Left lobe of liver (tissue), 2 donors: ENCODE measurements at regions not wholly inside any gene's neighbourhood (a gene's known extent, or its start where the extent isn't known, plus 50 kb on each side); places are given as distances from the start of the nearest gene placed in this dataset.
"Not testable (repeated sequence)": the region's sequence is repeated elsewhere in the genome, so short reads cannot be mapped to it uniquely, and the experiment has no call there.

Source experiments
- ATAC-seq: fragments of 200-7000 bp; cut with Tn5 transposase; one replicate; pipeline ENCODE4 v1.9.1; 2020; ENCODE audit warnings: mild to moderate bottlenecking, moderate library complexity
- DNase-seq: peaks from one replicate; pipeline ENCODE4 v3.0.0-alpha.2; 2020; ENCODE audit warnings: low spot score
- donor health status: DM: no; HTN: no; CAD: no; lungs with moderate emphysema.
- donor health status: DM: no; HTN: yes; CAD: no.

- no peak for ATAC-seq
- DNase-seq, result no peak
These were observed 696.9 kb downstream of the PCDH7 start for GRCh38 chr4:31417040-31417439.

GRCh38 chr4:31422006-31422405 lies 701.8 kb downstream of the PCDH7 start:
- DNase-seq, result no peak
- ATAC-seq, result no peak

- no peak for DNase-seq
- ATAC-seq, result no peak
These were observed 707.5 kb downstream of the PCDH7 start for GRCh38 chr4:31427691-31428090.

- ATAC-seq (no peak), DNase-seq (no peak)
These were observed 722.1 kb downstream of the PCDH7 start for GRCh38 chr4:31442236-31442635.

- DNase-seq (no peak), ATAC-seq (no peak)
These were observed 725.4 kb downstream of the PCDH7 start for GRCh38 chr4:31445526-31445925.

GRCh38 chr4:31455612-31456011 lies 735.4 kb downstream of the PCDH7 start:
- ATAC-seq, result no peak
- no peak for DNase-seq

- no peak for DNase-seq
- ATAC-seq, result no peak
These were observed 738.6 kb downstream of the PCDH7 start for GRCh38 chr4:31458813-31459212.

GRCh38 chr4:31461421-31461820 lies 741.3 kb downstream of the PCDH7 start:
- no peak for DNase-seq
- ATAC-seq, result no peak

GRCh38 chr4:31467781-31468180 lies 747.6 kb downstream of the PCDH7 start:
- DNase-seq, result no peak
- ATAC-seq, result no peak

GRCh38 chr4:31474221-31474620 lies 754.1 kb downstream of the PCDH7 start:
- DNase-seq (no peak), ATAC-seq (no peak)

- no peak for ATAC-seq
These were observed 762.5 kb downstream of the PCDH7 start for GRCh38 chr4:31482691-31483090.

GRCh38 chr4:31499216-31499615 lies 779.0 kb downstream of the PCDH7 start:
- not testable (repeated sequence) for ATAC-seq

More at GRCh38 chr4:31482691-31483090, 762.5 kb downstream of the PCDH7 start:
- no peak for DNase-seq

GRCh38 chr4:31516520-31516919 lies 796.4 kb downstream of the PCDH7 start:
- no peak for DNase-seq

More at GRCh38 chr4:31499216-31499615, 779.0 kb downstream of the PCDH7 start:
- not testable (repeated sequence) for DNase-seq

GRCh38 chr4:31518796-31519250 lies 798.7 kb downstream of the PCDH7 start:
- ATAC-seq (no peak), DNase-seq (no peak)

More at GRCh38 chr4:31516520-31516919, 796.4 kb downstream of the PCDH7 start:
- ATAC-seq, result no peak

GRCh38 chr4:31530555-31530954 lies 810.4 kb downstream of the PCDH7 start:
- no peak for DNase-seq
- ATAC-seq, result no peak

- ATAC-seq, result no peak
- no peak for DNase-seq
These were observed 818.7 kb downstream of the PCDH7 start for GRCh38 chr4:31538877-31539276.

GRCh38 chr4:31539284-31540069 lies 819.3 kb downstream of the PCDH7 start:
- no peak for ATAC-seq
- DNase-seq, result no peak

- no peak for ATAC-seq
- no peak for DNase-seq
These were observed 825.2 kb downstream of the PCDH7 start for GRCh38 chr4:31545330-31545729.

GRCh38 chr4:31545755-31546154 lies 825.6 kb downstream of the PCDH7 start:
- no peak for DNase-seq
- no peak for ATAC-seq

- ATAC-seq (no peak), DNase-seq (no peak)
These were observed 827.9 kb downstream of the PCDH7 start for GRCh38 chr4:31548021-31548420.

GRCh38 chr4:31548823-31549222 lies 828.7 kb downstream of the PCDH7 start:
- ATAC-seq (no peak), DNase-seq (no peak)

GRCh38 chr4:31549256-31549655 lies 829.1 kb downstream of the PCDH7 start:
- no peak for ATAC-seq
- DNase-seq, result no peak

GRCh38 chr4:31557437-31557836 lies 837.3 kb downstream of the PCDH7 start:
- ATAC-seq (no peak), DNase-seq (no peak)
